GM18508 (cell line): ENCODE measurements at regions not wholly inside any gene's neighbourhood (a gene's known extent, or its start where the extent isn't known, plus 50 kb on each side); places are given as distances from the start of the nearest gene placed in this dataset.
"Not testable (repeated sequence)": the region's sequence is repeated elsewhere in the genome, so short reads cannot be mapped to it uniquely, and the experiment has no call there.

Experiments
- ATAC-seq: cut with Tn5 transposase; IDR thresholded peaks from one replicate; pipeline ENCODE4 v1.9.1; 2021; ENCODE audit warnings: moderate number of reproducible peaks; ENCODE audit not compliant: insufficient read depth, unreplicated experiment

DNA sequence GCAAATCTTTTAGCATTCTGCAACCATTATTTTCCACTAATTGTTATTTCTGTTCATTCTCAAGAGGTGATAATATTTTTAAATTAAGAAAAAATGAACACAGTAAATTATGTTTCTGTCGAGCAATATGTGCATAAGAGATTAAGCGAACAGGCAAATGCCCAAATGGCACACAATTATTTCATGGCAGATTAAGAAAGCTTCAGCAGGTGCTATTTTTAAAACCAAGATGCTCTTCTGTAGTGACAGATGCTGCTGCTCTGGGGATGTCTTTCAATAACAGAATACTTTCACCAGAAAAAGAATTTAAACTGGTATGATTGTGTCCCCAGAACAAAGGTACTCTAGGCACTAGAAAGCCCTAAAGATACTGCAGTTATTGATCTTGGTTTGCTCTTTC lies 412.7 kb upstream of the SORCS1 start:
- ATAC-seq: no peak

DNA sequence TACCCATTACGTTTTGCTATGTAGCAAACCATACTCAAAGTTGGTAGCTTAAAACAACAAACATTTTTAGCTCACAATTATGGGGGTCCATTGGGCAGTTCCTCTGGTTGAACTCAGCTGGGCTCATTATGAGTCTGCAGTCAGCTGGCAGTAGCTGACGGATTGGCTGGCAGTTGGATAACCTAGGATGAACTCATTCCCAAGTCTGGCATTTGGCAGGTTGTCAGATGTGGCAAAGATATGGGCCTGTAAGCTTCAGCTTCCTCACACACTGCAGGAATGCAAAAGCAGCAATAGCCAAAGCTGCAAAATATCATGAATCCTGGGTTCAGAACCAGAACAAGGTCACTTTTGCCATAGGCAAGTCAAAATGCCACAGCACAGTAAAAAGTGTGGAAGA lies 412.2 kb upstream of the SORCS1 start:
- ATAC-seq: no peak

GRCh38 chr10:107565014-107565413 lies 400.5 kb upstream of the SORCS1 start:
- ATAC-seq: no peak

GRCh38 chr10:107561136-107561650 lies 396.7 kb upstream of the SORCS1 start:
- no peak for ATAC-seq

DNA sequence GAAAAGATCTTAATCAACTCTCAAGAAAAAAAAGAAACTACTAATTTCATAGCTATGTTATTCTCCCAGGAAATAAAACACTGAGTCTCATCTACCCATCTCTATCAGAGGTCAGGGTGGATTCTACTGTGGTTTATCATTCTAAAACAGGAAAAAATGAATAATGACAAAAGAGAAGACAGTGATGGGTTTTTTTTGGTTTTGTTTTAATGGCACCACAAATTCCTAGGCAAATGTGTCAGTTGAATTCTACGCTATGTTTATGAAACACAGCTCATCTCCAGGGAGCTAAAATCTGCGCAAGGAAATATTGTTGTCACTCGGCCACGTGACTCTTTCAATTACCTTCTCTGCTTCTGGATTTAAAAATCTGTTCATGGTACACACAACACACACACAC lies 393.4 kb upstream of the SORCS1 start:
- ATAC-seq: no peak

DNA sequence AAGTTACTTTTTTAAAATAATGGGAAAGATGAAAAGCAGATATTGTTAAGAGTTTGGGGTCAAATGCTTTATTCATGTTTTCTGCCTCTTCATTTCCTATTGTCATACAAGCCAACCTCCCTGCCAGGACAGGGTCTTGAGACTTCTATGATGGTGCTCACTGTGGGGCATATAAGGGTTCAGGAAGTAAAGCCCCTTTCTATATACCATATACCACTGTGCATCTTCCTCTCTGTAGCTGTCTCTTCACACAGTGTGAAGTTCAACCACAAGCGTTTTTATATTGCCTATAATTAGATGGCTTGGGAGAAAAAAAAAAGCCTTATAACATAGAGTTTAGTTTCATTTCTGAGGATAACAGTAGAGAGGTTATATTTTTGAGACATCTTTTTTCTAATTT lies 389.8 kb upstream of the SORCS1 start:
- ATAC-seq: no peak

GRCh38 chr10:107553470-107553869 lies 389.0 kb upstream of the SORCS1 start:
- ATAC-seq: no peak

GRCh38 chr10:107552963-107553362 lies 388.5 kb upstream of the SORCS1 start:
- ATAC-seq: no peak

GRCh38 chr10:107548301-107548700 lies 383.8 kb upstream of the SORCS1 start:
- no peak for ATAC-seq

GRCh38 chr10:107546986-107547385 lies 382.5 kb upstream of the SORCS1 start:
- no peak for ATAC-seq

- no peak for ATAC-seq
These were observed 381.8 kb upstream of the SORCS1 start for GRCh38 chr10:107546284-107546683.

DNA sequence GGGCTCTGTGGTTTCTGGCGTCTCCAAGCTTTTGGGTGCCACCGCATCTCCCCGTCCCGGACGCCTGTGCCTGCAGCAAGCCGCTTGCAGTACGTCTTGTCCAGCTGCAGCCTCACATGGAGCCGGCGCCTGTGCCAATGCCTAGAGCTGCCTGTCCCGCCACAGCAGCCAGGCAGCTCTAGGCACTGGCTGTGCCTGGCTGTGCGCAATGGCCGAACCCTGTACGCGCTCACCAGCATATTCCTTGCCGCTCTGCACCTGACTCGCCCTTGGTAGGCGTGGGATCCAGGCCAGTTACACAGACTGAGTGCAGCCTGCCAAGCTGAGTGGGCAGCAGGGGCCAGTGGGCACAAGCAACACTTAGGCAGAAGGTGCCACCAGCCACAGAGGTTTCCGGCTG lies 381.2 kb upstream of the SORCS1 start:
- no peak for ATAC-seq

- no peak for ATAC-seq
These were observed 380.4 kb upstream of the SORCS1 start for GRCh38 chr10:107544706-107545520.

GRCh38 chr10:107542607-107543006 lies 378.1 kb upstream of the SORCS1 start:
- no peak for ATAC-seq

- ATAC-seq: no peak
These were observed 377.5 kb upstream of the SORCS1 start for GRCh38 chr10:107542016-107542415.

- no peak for ATAC-seq
These were observed 376.5 kb upstream of the SORCS1 start for GRCh38 chr10:107540981-107541380.

DNA sequence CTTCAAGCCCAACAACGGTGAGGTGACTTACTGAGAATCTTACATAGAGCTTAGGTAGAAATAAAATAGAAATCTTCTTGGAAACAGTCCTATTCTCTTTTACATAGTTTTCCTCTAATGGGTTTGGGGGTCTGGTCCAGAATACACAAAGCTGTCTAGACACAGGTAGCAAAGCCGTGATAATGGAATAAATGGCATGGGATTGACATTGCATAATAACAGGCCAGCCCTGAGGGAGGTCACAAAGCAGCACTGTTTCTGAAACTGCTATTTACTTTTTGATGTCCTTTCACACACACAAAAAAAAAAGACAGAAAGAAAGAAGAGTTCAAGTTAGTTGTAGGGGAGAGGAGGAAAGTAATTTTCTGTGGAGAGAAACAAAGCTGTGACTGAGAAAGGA lies 364.8 kb upstream of the SORCS1 start:
- no peak for ATAC-seq

DNA sequence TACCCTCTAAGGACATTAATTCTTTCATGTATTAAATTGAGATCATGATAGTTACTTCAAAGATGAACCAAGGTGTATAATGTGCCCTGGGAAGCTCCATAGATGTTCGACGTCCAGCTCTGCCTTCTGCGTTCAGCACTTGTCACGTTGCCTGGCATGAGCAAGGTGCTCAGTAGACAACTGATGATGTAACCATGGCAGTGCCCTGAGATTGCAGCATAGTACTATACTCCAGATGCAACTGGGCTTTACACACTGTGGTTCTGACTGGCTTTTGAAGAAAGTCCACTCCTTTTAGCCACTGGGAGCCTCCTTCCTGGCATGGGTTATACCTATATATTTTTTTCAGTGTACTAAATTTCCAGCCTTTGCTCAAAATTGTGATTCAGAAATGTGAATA lies 355.8 kb upstream of the SORCS1 start:
- no peak for ATAC-seq

DNA sequence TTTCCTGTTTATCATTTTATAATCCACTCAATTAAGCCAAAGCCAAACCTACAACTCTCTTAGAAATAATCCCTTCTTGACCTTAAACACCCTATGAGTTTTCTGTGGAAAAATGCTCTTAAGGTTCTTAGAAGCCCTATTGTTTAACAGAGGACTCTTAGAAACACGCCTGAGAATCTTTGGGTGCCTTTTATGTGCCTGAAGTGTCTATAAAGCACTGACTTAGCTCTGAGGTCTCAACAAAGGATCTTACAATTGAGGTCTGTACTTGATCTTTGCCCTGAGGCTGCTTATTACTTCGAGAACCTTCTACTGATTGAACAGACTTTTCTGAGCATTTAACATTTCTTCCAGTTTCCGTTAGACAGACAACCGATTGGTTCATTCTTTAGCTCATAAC lies 353.3 kb upstream of the SORCS1 start:
- no peak for ATAC-seq

DNA sequence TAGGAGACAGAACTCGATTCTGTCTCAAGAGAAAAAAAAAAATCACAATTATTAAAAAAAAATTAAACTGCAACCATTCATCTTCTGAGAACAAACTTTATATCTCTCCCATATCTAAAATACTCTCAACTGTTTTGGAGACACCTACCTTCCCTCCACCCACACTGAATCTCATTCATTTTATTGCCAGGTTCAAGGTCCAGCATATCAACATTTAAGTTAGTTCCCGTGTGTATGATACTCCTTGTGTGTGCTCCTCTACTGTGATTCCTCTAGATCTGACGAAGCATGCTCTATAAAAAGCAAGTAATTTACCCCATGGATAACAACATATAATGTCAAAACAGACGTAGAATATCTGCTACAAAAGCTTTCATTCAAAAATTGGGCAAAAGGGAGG lies 351.8 kb upstream of the SORCS1 start:
- ATAC-seq: no peak

- not testable (repeated sequence) for ATAC-seq
These were observed 339.5 kb upstream of the SORCS1 start for GRCh38 chr10:107504011-107504410.
